Hepatocyte (in vitro differentiated cells): ENCODE measurements at regions not wholly inside any gene's neighbourhood (a gene's known extent, or its start where the extent isn't known, plus 50 kb on each side); places are given as distances from the start of the nearest gene placed in this dataset.

Experiments used
- EZH2 ChIP-seq: fragments of 200-600 bp; sonication (generic); IDR thresholded peaks from 2 replicates; pipeline ENCODE4 v1.6.1; 2016; ENCODE audit warnings: antibody characterized with exemption, mild to moderate bottlenecking, borderline replicate concordance
- TF ChIP-seq, protein P1 (sequence below): fragments of 200-600 bp; sonication (generic); IDR thresholded peaks from 2 replicates; pipeline ENCODE4 v1.5.1; 2016; ENCODE audit warnings: antibody characterized with exemption, mild to moderate bottlenecking; ENCODE audit not compliant: poor library complexity

DNA sequence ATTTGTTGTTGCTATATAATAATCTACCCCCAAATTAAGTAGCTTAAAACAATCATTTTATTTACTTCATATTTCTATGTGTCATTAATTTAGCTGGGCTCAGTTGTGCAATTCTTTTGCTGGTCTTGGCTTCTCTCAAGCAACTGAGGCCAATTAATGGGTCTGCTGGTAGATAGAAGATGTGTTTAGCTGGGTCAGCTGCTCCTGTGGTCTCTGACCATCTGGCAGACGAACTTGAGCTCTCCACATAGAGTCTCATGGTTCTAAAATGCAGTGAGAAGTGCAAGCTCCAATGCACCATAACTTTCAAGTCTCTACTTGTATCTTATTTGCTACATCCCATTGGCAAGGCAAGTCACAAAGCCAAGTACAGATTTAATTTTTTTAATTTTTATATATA lies 515.6 kb downstream of the ZIC1 start:
- TF ChIP-seq, protein P1, sequence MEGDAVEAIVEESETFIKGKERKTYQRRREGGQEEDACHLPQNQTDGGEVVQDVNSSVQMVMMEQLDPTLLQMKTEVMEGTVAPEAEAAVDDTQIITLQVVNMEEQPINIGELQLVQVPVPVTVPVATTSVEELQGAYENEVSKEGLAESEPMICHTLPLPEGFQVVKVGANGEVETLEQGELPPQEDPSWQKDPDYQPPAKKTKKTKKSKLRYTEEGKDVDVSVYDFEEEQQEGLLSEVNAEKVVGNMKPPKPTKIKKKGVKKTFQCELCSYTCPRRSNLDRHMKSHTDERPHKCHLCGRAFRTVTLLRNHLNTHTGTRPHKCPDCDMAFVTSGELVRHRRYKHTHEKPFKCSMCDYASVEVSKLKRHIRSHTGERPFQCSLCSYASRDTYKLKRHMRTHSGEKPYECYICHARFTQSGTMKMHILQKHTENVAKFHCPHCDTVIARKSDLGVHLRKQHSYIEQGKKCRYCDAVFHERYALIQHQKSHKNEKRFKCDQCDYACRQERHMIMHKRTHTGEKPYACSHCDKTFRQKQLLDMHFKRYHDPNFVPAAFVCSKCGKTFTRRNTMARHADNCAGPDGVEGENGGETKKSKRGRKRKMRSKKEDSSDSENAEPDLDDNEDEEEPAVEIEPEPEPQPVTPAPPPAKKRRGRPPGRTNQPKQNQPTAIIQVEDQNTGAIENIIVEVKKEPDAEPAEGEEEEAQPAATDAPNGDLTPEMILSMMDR: no peak
- no peak for TF ChIP-seq EZH2
